GM12878 (cell line): ENCODE measurements at regions not wholly inside any gene's neighbourhood (a gene's known extent, or its start where the extent isn't known, plus 50 kb on each side); places are given as distances from the start of the nearest gene placed in this dataset.

Experiments used
- ATAC-seq: fragments of 200-7000 bp; cut with Tn5 transposase; 3 replicates; pipeline ENCODE4 v1.9.1; 2020; ENCODE audit warnings: mild to moderate bottlenecking, moderate library complexity
- BruUV-seq: library from RNA; stranded (reverse); fragments of 400-500 nt; replicated peaks from 2 replicates; lab custom pipeline; 2021; lab: Mats Ljungman, UMichigan
- CTCF ChIA-PET: fragments of 300-600 bp; sonication (Branson Sonifier 250); formaldehyde crosslinking; extraction: SDS; loops from one replicate; lab custom pipeline; 2021; ENCODE audit warnings: inconsistent platforms; lab: Yijun Ruan, JAX
- POLR2A ChIA-PET: fragments of 350-600 bp; formaldehyde crosslinking; extraction: SDS; loops from one replicate; lab custom pipeline; 2021; ENCODE audit warnings: inconsistent platforms; lab: Charles Lee
- RAD21 ChIA-PET: fragments of 300-600 bp; sonication (Branson Sonifier 250); formaldehyde crosslinking; loops from one replicate; lab custom pipeline; 2023; ENCODE audit warnings: antibody characterized with exemption; ENCODE audit not compliant: unreplicated experiment; lab: Charles Lee
- SMC1A ChIA-PET: fragments of 300-600 bp; sonication (Branson Sonifier 250); formaldehyde crosslinking; loops from one replicate; lab custom pipeline; 2023; ENCODE audit not compliant: unreplicated experiment, uncharacterized antibody; lab: Charles Lee
- DNase-seq: peaks from one replicate; pipeline ENCODE4 v3.0.0-alpha.2; 2011; ENCODE audit warnings: low read depth, low spot score
- FAIRE-seq: peaks from 3 replicates; lab custom pipeline; 2011; peaks lifted over from hg19 to GRCh38; lab: Jason Lieb, UNC
- H2AFZ ChIP-seq: 2 replicates; pipeline ENCODE4 v1.6.0; 2011; ENCODE audit warnings: low read depth, low read length, control low read depth; ENCODE audit not compliant: control insufficient read depth
- H3K27ac ChIP-seq: 2 replicates; pipeline ENCODE4 v1.5.1; 2011; ENCODE audit warnings: control low read depth; ENCODE audit not compliant: control insufficient read depth, insufficient read depth
- H3K27me3 ChIP-seq, 2 experiments: replicated peaks in 1 of 2; 2 replicates each; pipeline versions ENCODE4 v1.6.0 to v1.6.1; 2011; ENCODE audit warnings: low read length in 1 of 2; ENCODE audit not compliant: control insufficient read depth in 2 of 2, insufficient read depth in 2 of 2
- H3K36me3 ChIP-seq, 2 experiments: 2 replicates each; pipeline ENCODE4 v1.5.1; 2011; ENCODE audit warnings: low read length in 1 of 2; ENCODE audit not compliant: control insufficient read depth in 2 of 2, insufficient read depth in 2 of 2
- H3K4me1 ChIP-seq: 2 replicates; pipeline ENCODE4 v1.6.1; 2011; ENCODE audit warnings: mild to moderate bottlenecking, low read length, moderate library complexity, mixed read lengths; ENCODE audit not compliant: control insufficient read depth, insufficient read depth
- H3K4me2 ChIP-seq: 2 replicates; pipeline ENCODE4 v1.6.0; 2011; ENCODE audit warnings: control low read depth; ENCODE audit not compliant: control insufficient read depth, insufficient read depth
- H3K4me3 ChIP-seq: fragments of 200-600 bp; sonication (generic); 2 replicates; pipeline ENCODE4 v1.5.1; 2016
- H3K79me2 ChIP-seq: 2 replicates; pipeline ENCODE4 v1.6.0; 2011; ENCODE audit warnings: low read length; ENCODE audit not compliant: control insufficient read depth, insufficient read depth
- H3K9ac ChIP-seq: 2 replicates; pipeline ENCODE4 v1.8.0; 2011; ENCODE audit warnings: low read length, control low read depth, mixed read lengths; ENCODE audit not compliant: control insufficient read depth, insufficient read depth
- H3K9me3 ChIP-seq: replicated peaks from 3 replicates; pipeline ENCODE4 v1.5.1; 2011; ENCODE audit warnings: mild to moderate bottlenecking, low read length; ENCODE audit not compliant: control insufficient read depth, insufficient read depth
- H4K20me1 ChIP-seq: 2 replicates; pipeline ENCODE4 v1.6.0; 2011; ENCODE audit not compliant: control insufficient read depth, insufficient read depth
- BCL11A ChIP-seq: IDR thresholded peaks from 2 replicates; pipeline ENCODE4 v1.6.1; 2011; ENCODE audit warnings: low read depth, low read length
- BRCA1 ChIP-seq: IDR thresholded peaks from 2 replicates; pipeline ENCODE4 v1.6.1; 2011; ENCODE audit warnings: low read depth, low read length, improper control_type of control experiment
- CREB1 ChIP-seq: IDR thresholded peaks from 2 replicates; pipeline ENCODE4 v1.6.1; 2012; ENCODE audit warnings: low read depth, mild to moderate bottlenecking, inconsistent platforms
- IRF3 ChIP-seq: fragments of 450-650 bp; IDR thresholded peaks from 2 replicates; pipeline ENCODE4 v1.6.1; 2014; ENCODE audit warnings: mild to moderate bottlenecking
- NFIC ChIP-seq: IDR thresholded peaks from 2 replicates; pipeline ENCODE4 v1.6.1; 2012; ENCODE audit warnings: low read depth, mild to moderate bottlenecking, inconsistent platforms, low read length, moderate library complexity
- NFXL1 ChIP-seq: fragments of 450-650 bp; IDR thresholded peaks from 2 replicates; pipeline ENCODE4 v1.6.1; 2017; ENCODE audit warnings: antibody characterized with exemption, mild to moderate bottlenecking, borderline replicate concordance
- NKRF ChIP-seq: fragments of 450-650 bp; conservative IDR thresholded peaks from 2 replicates; pipeline ENCODE4 v1.6.1; 2017; ENCODE audit warnings: mild to moderate bottlenecking, moderate library complexity
- RCOR1 ChIP-seq: conservative IDR thresholded peaks from 2 replicates; pipeline ENCODE4 v1.6.1; 2012; ENCODE audit warnings: low read depth, low read length, improper control_type of control experiment
- REST ChIP-seq: IDR thresholded peaks from 2 replicates; pipeline ENCODE4 v1.6.1; 2012; ENCODE audit warnings: mild to moderate bottlenecking, low read depth, low read length
- SIX5 ChIP-seq: IDR thresholded peaks from 2 replicates; pipeline ENCODE4 v1.6.1; 2011; ENCODE audit warnings: mild to moderate bottlenecking, low read depth, low read length, moderate library complexity; ENCODE audit not compliant: severe bottlenecking
- SREBF2 ChIP-seq: IDR thresholded peaks from 2 replicates; pipeline ENCODE4 v1.6.1; 2012; ENCODE audit warnings: mild to moderate bottlenecking, low read length
- USF1 ChIP-seq: IDR thresholded peaks from 2 replicates; pipeline ENCODE4 v1.6.1; 2011; ENCODE audit warnings: borderline replicate concordance, low read depth, mild to moderate bottlenecking, moderate library complexity, mixed read lengths, low read length; ENCODE audit not compliant: insufficient read depth; ENCODE audit errors: extremely low read length
- USF2 ChIP-seq: IDR thresholded peaks from 2 replicates; pipeline ENCODE4 v1.6.1; 2011; ENCODE audit warnings: low read depth, low read length, improper control_type of control experiment, borderline replicate concordance
- WRNIP1 ChIP-seq: IDR thresholded peaks from 2 replicates; pipeline ENCODE4 v1.6.1; 2011; ENCODE audit warnings: low read depth, low read length, improper control_type of control experiment, borderline replicate concordance
- ZNF207 ChIP-seq: fragments of 450-650 bp; IDR thresholded peaks from 2 replicates; pipeline ENCODE4 v1.6.1; 2014; ENCODE audit warnings: antibody characterized with exemption, mild to moderate bottlenecking, borderline replicate concordance
- ZNF622 ChIP-seq: fragments of 450-650 bp; IDR thresholded peaks from 2 replicates; pipeline ENCODE4 v1.6.1; 2017; ENCODE audit warnings: mild to moderate bottlenecking, inconsistent platforms
- WGBS: methylation state at CpG from one replicate; pipeline ENCODE4 v1.1.6; 2016; ENCODE audit warnings: low lambda C conversion rate; ENCODE audit not compliant: insufficient replicate concordance, insufficient coverage; ENCODE audit errors: missing lambda C conversion rate; 5-methylcytosine and 5-hydroxymethylcytosine counted together
- in situ Hi-C: fragments of 300-500 bp; cut with MboI; formaldehyde crosslinking; loops from 9 replicates; pipeline ENCODE4 v1.14.3; 2018; ENCODE audit warnings: mixed read lengths
- intact Hi-C: fragments of 100-400 bp; cut with micrococcal nuclease; formaldehyde crosslinking; loops from one replicate; pipeline ENCODE4 v1.14.2; 2022; ENCODE audit not compliant: unreplicated experiment

- in situ Hi-C loops: no loop called here
- Histone ChIP-seq H3K36me3 (no peaks in the 10 kb centered on the region), H3K4me2 (no peak overlapping the region), H3K9ac (no peak overlapping the region), H3K4me3 (no peak overlapping the region), H4K20me1 (no peaks in the 10 kb centered on the region), H3K4me1 (no peaks in the 10 kb centered on the region; the same call in 1 of the 2 replicates), H3K9me3 (no peaks in the 10 kb centered on the region), H3K27me3 (no peaks in the 10 kb centered on the region), H3K79me2 (no peaks in the 10 kb centered on the region), H2AFZ (no peak overlapping the region), H3K27ac (no peak overlapping the region)
- ATAC-seq: no peak
- FAIRE-seq: no peak
- ChIA-PET CTCF (no interaction called here), SMC1A (no interaction called here), POLR2A (no interaction called here), RAD21 (interaction anchor here (0.5 kb wide), 1 partner anchor 219 kb away, joined by 3 read pairs; no protein-coding TSS in a partner anchor)
- intact Hi-C loops: no loop called here
- 49% methylated on average over 21 of the region's 21 CpGs for WGBS
- DNase-seq: no peak
- no TSS peak for BruUV-seq
- TF ChIP-seq RCOR1: no peak
- no peak for TF ChIP-seq NKRF
- TF ChIP-seq NFIC: no peak
- no peak for TF ChIP-seq ZNF207
- TF ChIP-seq BCL11A: no peak
- TF ChIP-seq NFXL1: no peak
- no peak for TF ChIP-seq BRCA1
- TF ChIP-seq IRF3: no peak
- TF ChIP-seq WRNIP1: no peak
- no peak for TF ChIP-seq ZNF622
- no peak for TF ChIP-seq USF2
- no peak for TF ChIP-seq SIX5
- no peak for TF ChIP-seq SREBF2
- TF ChIP-seq CREB1: no peak
- no peak for TF ChIP-seq REST
- no peak for TF ChIP-seq USF1
These were observed 221.0 kb upstream of the IER5L start for GRCh38 chr9:129398961-129399633.
